ENCODE measurements at regions not wholly inside any gene's neighbourhood (a gene's known extent, or its start where the extent isn't known, plus 50 kb on each side); places are given as distances from the start of the nearest gene placed in this dataset.

- intact Hi-C loops (cut with micrococcal nuclease; ENCODE audit: unreplicated experiment): no loop called here
- Mint-ChIP-seq H3K27me3 (ENCODE audit: unreplicated experiment) (no peaks in the 10 kb centered on the region), H3K4me3 (ENCODE audit: low read depth, unreplicated experiment) (no peak overlapping the region), H3K4me1 (ENCODE audit: low read depth, unreplicated experiment) (no peaks in the 10 kb centered on the region), H3K27ac (ENCODE audit: unreplicated experiment) (no peak overlapping the region), H3K36me3 (ENCODE audit: insufficient read depth, unreplicated experiment) (no peaks in the 10 kb centered on the region), H3K9me3 (ENCODE audit: low read depth, unreplicated experiment) (peaks cover 15% of the 10 kb centered on the region)
- BruUV-seq (replicated peaks): no TSS peak
- TF ChIP-seq CTCF (IDR thresholded peaks at IDR 0.05; ENCODE audit: unreplicated experiment): no peak
- DNase-seq: no peak
- CTCF ChIA-PET: no interaction called here
These were observed 451.3 kb upstream of the MCTP2 start for GRCh38 chr15:93780073-93780472.

- BruUV-seq (replicated peaks): no TSS peak
- intact Hi-C loops (cut with micrococcal nuclease; ENCODE audit: unreplicated experiment): no loop called here
- CTCF ChIA-PET: no interaction called here
- H3K27me3 Mint-ChIP-seq (ENCODE audit: unreplicated experiment): no peaks in the 10 kb centered on the region
- no peaks in the 10 kb centered on the region for H3K36me3 Mint-ChIP-seq (ENCODE audit: insufficient read depth, unreplicated experiment)
- no peak overlapping the region for H3K27ac Mint-ChIP-seq (ENCODE audit: unreplicated experiment)
- H3K4me1 Mint-ChIP-seq (ENCODE audit: low read depth, unreplicated experiment): no peaks in the 10 kb centered on the region
- H3K9me3 Mint-ChIP-seq (ENCODE audit: low read depth, unreplicated experiment): peaks cover 17% of the 10 kb centered on the region
- TF ChIP-seq CTCF (IDR thresholded peaks at IDR 0.05; ENCODE audit: unreplicated experiment): no peak
- no peak for DNase-seq
- H3K4me3 Mint-ChIP-seq (ENCODE audit: low read depth, unreplicated experiment): no peak overlapping the region
These were observed 452.0 kb upstream of the MCTP2 start for GRCh38 chr15:93779341-93779740.

GRCh38 chr15:93771196-93772030, 459.9 kb upstream of the MCTP2 start:
- intact Hi-C loops (cut with micrococcal nuclease; ENCODE audit: unreplicated experiment): no loop called here
- BruUV-seq (replicated peaks): no TSS peak
- peaks cover 27% of the 10 kb centered on the region for H3K9me3 Mint-ChIP-seq (ENCODE audit: low read depth, unreplicated experiment)
- no peaks in the 10 kb centered on the region for H3K36me3 Mint-ChIP-seq (ENCODE audit: insufficient read depth, unreplicated experiment)
- no peak for DNase-seq
- H3K4me1 Mint-ChIP-seq (ENCODE audit: low read depth, unreplicated experiment): no peaks in the 10 kb centered on the region
- CTCF ChIA-PET: no interaction called here
- no peak overlapping the region for H3K27ac Mint-ChIP-seq (ENCODE audit: unreplicated experiment)
- H3K4me3 Mint-ChIP-seq (ENCODE audit: low read depth, unreplicated experiment): no peak overlapping the region
- no peaks in the 10 kb centered on the region for H3K27me3 Mint-ChIP-seq (ENCODE audit: unreplicated experiment)
- no peak for TF ChIP-seq CTCF (IDR thresholded peaks at IDR 0.05; ENCODE audit: unreplicated experiment)

GRCh38 chr15:93770788-93771187, 460.6 kb upstream of the MCTP2 start:
- TF ChIP-seq CTCF (IDR thresholded peaks at IDR 0.05; ENCODE audit: unreplicated experiment): no peak

More at GRCh38 chr15:93770788-93771187, 460.6 kb upstream of the MCTP2 start:
- no TSS peak for BruUV-seq (replicated peaks)
- Mint-ChIP-seq H3K9me3 (ENCODE audit: low read depth, unreplicated experiment) (peaks cover 25% of the 10 kb centered on the region), H3K27me3 (ENCODE audit: unreplicated experiment) (no peaks in the 10 kb centered on the region), H3K27ac (ENCODE audit: unreplicated experiment) (no peak overlapping the region), H3K4me1 (ENCODE audit: low read depth, unreplicated experiment) (no peaks in the 10 kb centered on the region), H3K4me3 (ENCODE audit: low read depth, unreplicated experiment) (no peak overlapping the region), H3K36me3 (ENCODE audit: insufficient read depth, unreplicated experiment) (no peaks in the 10 kb centered on the region)
- intact Hi-C loops (cut with micrococcal nuclease; ENCODE audit: unreplicated experiment): no loop called here
- DNase-seq: no peak
- CTCF ChIA-PET: no interaction called here
